Keratinocyte (primary cell): ENCODE measurements at regions not wholly inside any gene's neighbourhood (a gene's known extent, or its start where the extent isn't known, plus 50 kb on each side); places are given as distances from the start of the nearest gene placed in this dataset.

Source experiments
- DNase-seq: peaks from one replicate; pipeline ENCODE4 v3.0.0-alpha.2; 2011; ENCODE audit warnings: low read depth, missing footprints, low spot score
- FAIRE-seq: peaks from 2 replicates; lab custom pipeline; 2011; peaks lifted over from hg19 to GRCh38; lab: Jason Lieb, UNC
- H2AFZ ChIP-seq: 2 replicates; pipeline ENCODE4 v1.6.0; 2012; ENCODE audit warnings: low read length, control low read depth, inconsistent platforms; ENCODE audit not compliant: control insufficient read depth
- H3K27ac ChIP-seq: 2 replicates; pipeline ENCODE4 v1.5.1; 2011; ENCODE audit warnings: low read length; ENCODE audit not compliant: control insufficient read depth, insufficient read depth
- H3K27me3 ChIP-seq: 3 replicates; pipeline ENCODE4 v1.6.0; 2011; ENCODE audit warnings: low read length; ENCODE audit not compliant: control insufficient read depth, insufficient read depth; ENCODE audit errors: extremely low read depth
- H3K36me3 ChIP-seq, 2 experiments: 2 replicates in 1 of 2; 3 replicates in 1 of 2; pipeline ENCODE4 v1.5.1; 2011; ENCODE audit warnings: low read length in 2 of 2, mild to moderate bottlenecking in 1 of 2; ENCODE audit not compliant: control insufficient read depth in 2 of 2, insufficient read depth in 2 of 2; ENCODE audit errors: extremely low read depth in 1 of 2
- H3K4me1 ChIP-seq: 3 replicates; pipeline ENCODE4 v1.5.1; 2011; ENCODE audit warnings: low read length; ENCODE audit not compliant: control insufficient read depth, insufficient read depth; ENCODE audit errors: extremely low read depth
- H3K4me2 ChIP-seq: 3 replicates; pipeline ENCODE4 v1.6.0; 2011; ENCODE audit warnings: low read depth, low read length; ENCODE audit not compliant: control insufficient read depth, insufficient read depth; ENCODE audit errors: extremely low read depth
- H3K4me3 ChIP-seq, 3 experiments: fragments of 200-600 bp in 1 of 3; sonication (generic) in 1 of 3; 2 replicates in 2 of 3; 3 replicates in 1 of 3; pipeline ENCODE4 v1.5.1; 2011 to 2016; ENCODE audit warnings: low read length in 3 of 3, mild to moderate bottlenecking in 3 of 3, control low read depth in 2 of 3, inconsistent platforms in 1 of 3, low read depth in 1 of 3, mixed read lengths in 1 of 3, mixed run types in 1 of 3, moderate library complexity in 1 of 3; ENCODE audit not compliant: control insufficient read depth in 2 of 3, insufficient read depth in 2 of 3; ENCODE audit errors: extremely low read depth in 1 of 3
- H3K79me2 ChIP-seq: 2 replicates; pipeline ENCODE4 v1.6.0; 2012; ENCODE audit warnings: low read length; ENCODE audit not compliant: control insufficient read depth, insufficient read depth
- H3K9ac ChIP-seq: 3 replicates; pipeline ENCODE4 v1.6.0; 2011; ENCODE audit warnings: low read length; ENCODE audit not compliant: control insufficient read depth, insufficient read depth; ENCODE audit errors: extremely low read depth
- H3K9me1 ChIP-seq: 3 replicates; pipeline ENCODE4 v1.6.0; 2011; ENCODE audit warnings: low read length; ENCODE audit not compliant: control insufficient read depth, insufficient read depth; ENCODE audit errors: extremely low read depth
- H3K9me3 ChIP-seq: 2 replicates; pipeline ENCODE4 v1.5.1; 2012; ENCODE audit warnings: low read depth, low read length; ENCODE audit not compliant: control insufficient read depth
- H4K20me1 ChIP-seq: 3 replicates; pipeline ENCODE4 v1.6.0; 2011; ENCODE audit warnings: low read length; ENCODE audit not compliant: control insufficient read depth, insufficient read depth; ENCODE audit errors: extremely low read depth
- EZH2 ChIP-seq: IDR thresholded peaks from one replicate; pipeline ENCODE4 v1.6.1; 2012; ENCODE audit warnings: inconsistent platforms, mild to moderate bottlenecking, low read length, moderate library complexity
- dilution Hi-C: fragments of 300-500 bp; cut with MboI; formaldehyde crosslinking; loops from one replicate; pipeline ENCODE4 v1.7.0; 2020; ENCODE audit warnings: low sequenced_read_pairs; ENCODE audit not compliant: extremely low pct_ligation_motif_present
- TF ChIP-seq, protein P1 (sequence below), 3 experiments: IDR thresholded peaks in 1 of 3; conservative IDR thresholded peaks in 1 of 3; optimal IDR thresholded peaks in 1 of 3; 2 replicates in 2 of 3; 3 replicates in 1 of 3; pipeline versions ENCODE3 to v1.5.1; 2011; ENCODE audit warnings: low read length in 3 of 3, mild to moderate bottlenecking in 3 of 3, moderate library complexity in 2 of 3, control low read depth in 1 of 3, inconsistent platforms in 1 of 3; ENCODE audit not compliant: insufficient read depth in 2 of 3; ENCODE audit errors: extremely low read depth in 1 of 3

DNA sequence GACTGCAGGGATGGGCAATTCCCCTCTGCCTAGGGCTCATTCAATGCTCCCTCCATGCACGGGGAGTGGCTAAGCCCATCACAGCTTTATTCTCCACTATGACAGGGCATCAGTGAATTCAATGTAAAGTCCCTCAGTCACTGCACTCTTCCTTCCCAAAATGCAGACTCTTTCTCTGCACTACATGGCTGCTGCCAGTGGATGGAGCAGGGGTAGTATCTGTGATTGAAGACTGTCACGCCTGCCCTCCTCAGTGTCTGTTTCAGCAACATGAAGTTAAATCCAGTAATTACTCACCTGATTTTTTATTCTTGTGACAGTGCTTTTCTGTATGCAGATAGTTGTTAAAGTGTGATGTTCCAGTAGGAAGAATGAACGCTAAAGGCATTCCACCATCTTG lies 1323.2 kb downstream of the AMY1C start:
- DNase-seq (no peak), FAIRE-seq (no peak)
- no peaks in the 10 kb centered on the region for H3K79me2 ChIP-seq
- no peaks in the 10 kb centered on the region for H3K4me1 ChIP-seq
- dilution Hi-C loops, result no loop called here
- no peaks in the 10 kb centered on the region for H4K20me1 ChIP-seq
- no peak overlapping the region for H3K4me2 ChIP-seq
- TF ChIP-seq, protein P1, sequence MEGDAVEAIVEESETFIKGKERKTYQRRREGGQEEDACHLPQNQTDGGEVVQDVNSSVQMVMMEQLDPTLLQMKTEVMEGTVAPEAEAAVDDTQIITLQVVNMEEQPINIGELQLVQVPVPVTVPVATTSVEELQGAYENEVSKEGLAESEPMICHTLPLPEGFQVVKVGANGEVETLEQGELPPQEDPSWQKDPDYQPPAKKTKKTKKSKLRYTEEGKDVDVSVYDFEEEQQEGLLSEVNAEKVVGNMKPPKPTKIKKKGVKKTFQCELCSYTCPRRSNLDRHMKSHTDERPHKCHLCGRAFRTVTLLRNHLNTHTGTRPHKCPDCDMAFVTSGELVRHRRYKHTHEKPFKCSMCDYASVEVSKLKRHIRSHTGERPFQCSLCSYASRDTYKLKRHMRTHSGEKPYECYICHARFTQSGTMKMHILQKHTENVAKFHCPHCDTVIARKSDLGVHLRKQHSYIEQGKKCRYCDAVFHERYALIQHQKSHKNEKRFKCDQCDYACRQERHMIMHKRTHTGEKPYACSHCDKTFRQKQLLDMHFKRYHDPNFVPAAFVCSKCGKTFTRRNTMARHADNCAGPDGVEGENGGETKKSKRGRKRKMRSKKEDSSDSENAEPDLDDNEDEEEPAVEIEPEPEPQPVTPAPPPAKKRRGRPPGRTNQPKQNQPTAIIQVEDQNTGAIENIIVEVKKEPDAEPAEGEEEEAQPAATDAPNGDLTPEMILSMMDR (optimal IDR thresholded peaks at IDR 0.05 in 1 of 3, IDR thresholded peaks at IDR 0.05 in 1 of 3, conservative IDR thresholded peaks at IDR 0.05 in 1 of 3; ENCODE audit: extremely low read depth in 1 of 3, insufficient read depth in 2 of 3, low read length in 3 of 3), result no peak
- TF ChIP-seq EZH2, result no peak
- peaks cover 1% of the 10 kb centered on the region for H3K9me3 ChIP-seq
- H3K9ac ChIP-seq, result no peak overlapping the region
- no peaks in the 10 kb centered on the region for H3K36me3 ChIP-seq
- H3K27me3 ChIP-seq, result no peaks in the 10 kb centered on the region
- H2AFZ ChIP-seq, result no peak overlapping the region
- H3K4me3 ChIP-seq, result no peak overlapping the region
- H3K9me1 ChIP-seq, result no peaks in the 10 kb centered on the region
- H3K27ac ChIP-seq, result no peak overlapping the region

DNA sequence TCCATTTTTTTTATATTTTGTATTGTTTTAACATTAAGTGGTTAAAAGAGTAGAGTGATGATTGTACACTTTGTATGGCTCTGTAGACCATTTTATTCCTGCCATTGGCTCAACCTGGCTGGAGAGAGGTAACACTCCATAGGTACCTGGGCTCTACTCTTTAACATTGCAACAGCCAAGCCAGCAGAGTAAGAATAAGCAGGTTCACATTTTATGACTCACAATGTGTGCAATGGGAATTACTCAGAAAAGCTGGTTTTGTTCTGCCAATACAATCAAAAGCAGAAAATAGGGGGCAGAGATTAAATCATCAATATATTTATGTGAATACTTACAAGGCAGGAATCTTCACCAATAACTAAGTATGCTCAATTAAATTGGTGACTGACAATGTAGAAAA lies 1324.0 kb downstream of the AMY1C start:
- Histone ChIP-seq H3K36me3 (no peaks in the 10 kb centered on the region), H3K27ac (no peak overlapping the region), H3K9ac (no peak overlapping the region), H3K9me1 (no peaks in the 10 kb centered on the region), H3K79me2 (no peaks in the 10 kb centered on the region), H3K4me2 (no peak overlapping the region), H4K20me1 (no peaks in the 10 kb centered on the region), H3K27me3 (no peaks in the 10 kb centered on the region), H3K9me3 (peaks cover 1% of the 10 kb centered on the region), H3K4me1 (no peaks in the 10 kb centered on the region), H3K4me3 (no peak overlapping the region), H2AFZ (no peak overlapping the region)
- no peak for DNase-seq
- dilution Hi-C loops, result no loop called here
- TF ChIP-seq EZH2, result no peak
- TF ChIP-seq, protein P1 (optimal IDR thresholded peaks at IDR 0.05 in 1 of 3, IDR thresholded peaks at IDR 0.05 in 1 of 3, conservative IDR thresholded peaks at IDR 0.05 in 1 of 3; ENCODE audit: extremely low read depth in 1 of 3, insufficient read depth in 2 of 3, low read length in 3 of 3), result no peak
- no peak for FAIRE-seq
